Lung (tissue), 11 donors: ENCODE measurements at regions not wholly inside any gene's neighbourhood (a gene's known extent, or its start where the extent isn't known, plus 50 kb on each side); places are given as distances from the start of the nearest gene placed in this dataset.
A peak's percentile ranks its signal among the peaks of the same experiment; 100 is the strongest.

ENCODE experiments used
- ATAC-seq: fragments of 200-7000 bp; cut with Tn5 transposase; one replicate; pipeline ENCODE4 v1.9.1; 2020; ENCODE audit warnings: moderate number of reproducible peaks; ENCODE audit not compliant: insufficient read depth, low FRiP score
- DNase-seq, 3 donors: peaks; one replicate each; pipeline ENCODE4 v3.0.0-alpha.2; 2013 to 2017
- H3K27ac ChIP-seq, 2 donors: one replicate each; pipeline ENCODE4 v1.5.1; 2013; ENCODE audit warnings: mild to moderate bottlenecking in 2 of 2, moderate library complexity in 2 of 2, control low read depth in 1 of 2, inconsistent platforms in 1 of 2, low read depth in 1 of 2, low read length in 1 of 2
- H3K27me3 ChIP-seq, 3 donors: one replicate each; pipeline ENCODE4 v1.5.1; 2013; ENCODE audit warnings: low read length in 2 of 3; ENCODE audit not compliant: control insufficient read depth in 3 of 3, insufficient read depth in 3 of 3
- H3K36me3 ChIP-seq, 4 donors: one replicate each; pipeline ENCODE4 v1.5.1; 2013; ENCODE audit warnings: low read length in 4 of 4, mild to moderate bottlenecking in 1 of 4, moderate library complexity in 1 of 4; ENCODE audit not compliant: control insufficient read depth in 4 of 4, insufficient read depth in 4 of 4
- H3K4me1 ChIP-seq, 5 donors: one replicate each; pipeline ENCODE4 v1.5.1; 2013; ENCODE audit warnings: low read length in 5 of 5, mild to moderate bottlenecking in 2 of 5, moderate library complexity in 1 of 5; ENCODE audit not compliant: control insufficient read depth in 5 of 5, insufficient read depth in 5 of 5
- H3K4me3 ChIP-seq: one replicate; pipeline ENCODE4 v1.5.1; 2013; ENCODE audit warnings: mild to moderate bottlenecking, control low read depth, moderate library complexity
- H3K9ac ChIP-seq, 2 donors: one replicate each; pipeline ENCODE4 v1.5.1; 2013; ENCODE audit warnings: low read length in 2 of 2, control low read depth in 1 of 2; ENCODE audit not compliant: insufficient read depth in 1 of 2
- H3K9me3 ChIP-seq, 4 donors: one replicate each; pipeline ENCODE4 v1.5.1; 2013; ENCODE audit warnings: low read length in 3 of 4, mild to moderate bottlenecking in 1 of 4, moderate library complexity in 1 of 4; ENCODE audit not compliant: control insufficient read depth in 4 of 4, insufficient read depth in 3 of 4
- WGBS, 2 donors: extraction: QIAGEN DNeasy Blood & Tissue Kit; methylation state at CpG; one replicate each; pipeline ENCODE4 v1.1.7; 2013; 5-methylcytosine and 5-hydroxymethylcytosine counted together
- TF ChIP-seq, protein P1 (sequence below): IDR thresholded peaks from 2 replicates; pipeline ENCODE4 v1.5.1; 2012; ENCODE audit warnings: mild to moderate bottlenecking; ENCODE audit errors: control extremely low read depth, extremely low read depth
- donor health status: control.
- donor health status: control.
- donor health status: Bipolar disorder and iron deficiency.
- donor health status: healthy.
- donor health status: DM: yes; HTN: yes; CAD: no.

DNA sequence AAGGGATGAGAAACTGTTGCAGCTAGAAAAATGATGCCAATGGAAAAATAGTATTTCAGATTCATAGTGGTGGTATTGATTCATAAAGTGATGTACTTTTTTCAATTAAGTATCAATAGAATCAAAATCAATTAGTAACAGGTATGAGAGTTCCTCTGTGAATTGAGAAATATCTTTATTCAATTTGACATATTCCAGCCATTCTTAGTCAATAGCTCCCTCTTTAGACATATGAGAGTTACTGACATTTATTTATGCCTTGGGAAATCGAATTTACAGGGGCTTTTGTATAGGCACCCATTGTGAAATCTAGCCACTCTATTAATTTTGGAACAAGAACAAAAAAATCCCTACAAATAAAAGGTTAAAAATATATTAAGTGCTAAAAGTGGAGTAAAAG is 386.9 kb upstream of the CNTN3 start:
- no peaks in the 10 kb centered on the region for H3K4me1 ChIP-seq
- H3K36me3 ChIP-seq = no peaks in the 10 kb centered on the region
- H3K9me3 ChIP-seq = no peaks in the 10 kb centered on the region
- no peaks in the 10 kb centered on the region for H3K27me3 ChIP-seq
- DNase-seq = peak in 2 of 3 donors; percentile 23 to 44
- H3K27ac ChIP-seq = no peak overlapping the region
- no peak overlapping the region for H3K9ac ChIP-seq
- no peak for ATAC-seq
- TF ChIP-seq, protein P1, sequence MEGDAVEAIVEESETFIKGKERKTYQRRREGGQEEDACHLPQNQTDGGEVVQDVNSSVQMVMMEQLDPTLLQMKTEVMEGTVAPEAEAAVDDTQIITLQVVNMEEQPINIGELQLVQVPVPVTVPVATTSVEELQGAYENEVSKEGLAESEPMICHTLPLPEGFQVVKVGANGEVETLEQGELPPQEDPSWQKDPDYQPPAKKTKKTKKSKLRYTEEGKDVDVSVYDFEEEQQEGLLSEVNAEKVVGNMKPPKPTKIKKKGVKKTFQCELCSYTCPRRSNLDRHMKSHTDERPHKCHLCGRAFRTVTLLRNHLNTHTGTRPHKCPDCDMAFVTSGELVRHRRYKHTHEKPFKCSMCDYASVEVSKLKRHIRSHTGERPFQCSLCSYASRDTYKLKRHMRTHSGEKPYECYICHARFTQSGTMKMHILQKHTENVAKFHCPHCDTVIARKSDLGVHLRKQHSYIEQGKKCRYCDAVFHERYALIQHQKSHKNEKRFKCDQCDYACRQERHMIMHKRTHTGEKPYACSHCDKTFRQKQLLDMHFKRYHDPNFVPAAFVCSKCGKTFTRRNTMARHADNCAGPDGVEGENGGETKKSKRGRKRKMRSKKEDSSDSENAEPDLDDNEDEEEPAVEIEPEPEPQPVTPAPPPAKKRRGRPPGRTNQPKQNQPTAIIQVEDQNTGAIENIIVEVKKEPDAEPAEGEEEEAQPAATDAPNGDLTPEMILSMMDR = no peak
- WGBS, 2 donors = 6 to 10% methylated on average over 1 of the region's 1 CpG
- H3K4me3 ChIP-seq = no peak overlapping the region

DNA sequence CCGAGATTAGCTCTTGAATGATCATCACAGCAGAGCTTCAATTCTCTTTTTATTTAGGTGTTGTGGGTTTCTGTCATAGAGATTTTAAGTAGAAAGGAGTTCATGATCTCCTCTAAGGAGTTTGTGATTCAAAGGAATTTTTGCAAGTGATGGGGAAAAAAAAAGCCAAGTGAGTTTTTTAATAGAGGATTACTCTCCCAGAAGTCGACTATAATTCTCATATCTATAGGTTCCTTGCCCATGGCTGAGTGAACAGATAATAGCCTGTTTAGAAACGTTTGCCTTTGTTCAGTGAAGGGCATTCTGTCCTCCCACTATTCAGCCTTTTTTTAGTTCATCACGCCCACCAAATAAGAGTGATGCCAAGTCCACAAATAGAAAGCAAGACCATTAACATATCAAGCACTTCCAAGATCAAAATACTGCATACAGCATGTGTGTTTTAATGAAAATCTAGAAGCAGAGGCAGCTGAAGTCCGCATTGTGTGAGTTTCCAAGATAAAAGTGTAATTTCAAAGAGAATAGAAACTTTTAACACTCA is 398.4 kb upstream of the CNTN3 start:
- WGBS, 2 donors = 65 to 79% methylated on average over 5 of the region's 5 CpGs
- Histone ChIP-seq H3K9me3 (peaks cover 0 to 1% (median 0%) of the 10 kb centered on the region in 4 donors), H3K4me1 (peaks cover 0 to 9% (median 0%) of the 10 kb centered on the region in 5 donors), H3K27ac (no peak overlapping the region), H3K27me3 (no peaks in the 10 kb centered on the region), H3K36me3 (no peaks in the 10 kb centered on the region), H3K4me3 (no peak overlapping the region), H3K9ac (no peak overlapping the region)
- TF ChIP-seq, protein P1 = no peak
- DNase-seq (no peak), ATAC-seq (no peak)

DNA sequence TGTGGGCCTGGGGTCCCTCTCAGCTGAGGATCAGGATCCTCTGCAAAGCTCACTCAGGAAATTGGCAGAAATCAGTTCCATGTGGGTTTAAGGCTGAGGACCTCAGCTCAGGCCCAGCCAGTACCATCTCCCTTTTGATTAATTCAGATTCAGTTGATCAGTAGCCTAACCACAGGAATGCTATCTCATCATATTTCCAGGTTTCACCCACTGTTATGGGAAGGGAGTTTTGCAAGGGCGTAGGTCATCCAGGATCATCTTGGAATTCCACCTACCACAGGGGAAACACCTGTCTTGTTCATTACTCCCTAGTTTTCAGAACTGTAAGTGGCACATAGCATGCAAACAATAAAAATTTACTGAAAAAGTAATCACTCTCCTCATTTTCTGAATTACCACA is 399.5 kb upstream of the CNTN3 start:
- Histone ChIP-seq H3K27ac (no peak overlapping the region), H3K27me3 (no peaks in the 10 kb centered on the region), H3K4me3 (no peak overlapping the region), H3K4me1 (peaks cover 0 to 9% (median 0%) of the 10 kb centered on the region in 5 donors), H3K9ac (no peak overlapping the region), H3K9me3 (peaks cover 0 to 1% (median 0%) of the 10 kb centered on the region in 4 donors), H3K36me3 (no peaks in the 10 kb centered on the region)
- 90 to 93% methylated on average over 1 of the region's 1 CpG for WGBS, 2 donors
- no peak for DNase-seq
- TF ChIP-seq, protein P1 = no peak
- ATAC-seq = no peak

DNA sequence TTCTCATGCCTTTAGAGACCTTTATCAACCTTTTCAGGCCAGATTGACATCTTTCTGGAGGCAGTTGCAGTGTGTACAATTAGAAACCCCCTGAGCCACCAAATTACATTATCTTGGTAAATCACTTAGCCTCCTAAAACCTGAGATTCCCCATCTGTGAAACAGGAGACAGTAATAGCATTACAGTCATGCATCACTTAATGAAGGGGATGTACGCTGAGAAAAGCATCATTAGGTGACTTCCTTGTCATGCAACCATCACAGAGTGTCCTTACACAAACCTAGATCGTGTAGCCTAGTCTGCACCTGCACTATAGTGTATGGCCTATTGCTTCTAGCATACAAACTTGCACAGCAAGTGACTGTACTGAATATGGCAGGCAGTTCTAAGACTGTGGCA is 400.8 kb upstream of the CNTN3 start:
- Histone ChIP-seq H3K27me3 (no peaks in the 10 kb centered on the region), H3K36me3 (no peaks in the 10 kb centered on the region), H3K9me3 (peaks cover 0 to 1% (median 0%) of the 10 kb centered on the region in 4 donors), H3K4me3 (no peak overlapping the region), H3K4me1 (peaks cover 0 to 9% (median 0%) of the 10 kb centered on the region in 5 donors), H3K9ac (no peak overlapping the region), H3K27ac (no peak overlapping the region)
- TF ChIP-seq, protein P1 = no peak
- DNase-seq (no peak), ATAC-seq (no peak)
- WGBS, 2 donors = 69 to 77% methylated on average over 2 of the region's 2 CpGs
